ENCODE measurements at regions not wholly inside any gene's neighbourhood (a gene's known extent, or its start where the extent isn't known, plus 50 kb on each side); places are given as distances from the start of the nearest gene placed in this dataset.

- no peak for TF ChIP-seq ZNF695 (CRISPR knock-in tag; IDR thresholded peaks at IDR 0.05)
- TF ChIP-seq MCM7 (IDR thresholded peaks at IDR 0.05), result no peak
- TF ChIP-seq SETDB1 (IDR thresholded peaks at IDR 0.05; ENCODE audit: low read length), result no peak
Observed at GRCh38 chr14:25396128-25396527, 346.2 kb upstream of the STXBP6 start (continued).

- 0% methylated on average over 3 of the region's 3 CpGs for WGBS (ENCODE audit: insufficient coverage, low coverage, missing lambda C conversion rate)
- ChIA-PET CTCF (ENCODE audit: low intra/inter-chr PET ratio) (no interaction called here), POLR2A (no interaction called here)
- Histone ChIP-seq H3K27me3 (ENCODE audit: control insufficient read depth in 2 of 2, insufficient read depth in 2 of 2, low read length in 2 of 2) (no peaks in the 10 kb centered on the region), H3K4me3 (no peak overlapping the region), H3K27ac (ENCODE audit: extremely low read depth, low read depth, low read length) (no peak overlapping the region), H3K9ac (ENCODE audit: insufficient read depth in 1 of 2, low read depth in 2 of 2, low read length in 2 of 2) (no peak overlapping the region), H3K4me2 (ENCODE audit: insufficient read depth, low read length) (no peak overlapping the region), H2AFZ (ENCODE audit: low read depth, low read length) (no peak overlapping the region), H3K4me1 (replicated peaks in 1 of 2; ENCODE audit: control insufficient read depth in 2 of 2, insufficient read depth in 2 of 2, low read length in 2 of 2) (no peaks in the 10 kb centered on the region), H3K79me2 (ENCODE audit: control insufficient read depth, insufficient read depth, low read length) (no peaks in the 10 kb centered on the region), H3K9me1 (ENCODE audit: control insufficient read depth, insufficient read depth, low read length) (no peaks in the 10 kb centered on the region), H3K9me3 (replicated peaks; ENCODE audit: control insufficient read depth, insufficient read depth, low read depth, low read length) (no peaks in the 10 kb centered on the region), H3K36me3 (ENCODE audit: control insufficient read depth, insufficient read depth, low read length) (no peaks in the 10 kb centered on the region), H4K20me1 (replicated peaks; ENCODE audit: control insufficient read depth, insufficient read depth, low read length) (no peaks in the 10 kb centered on the region)
- intact Hi-C loops (cut with micrococcal nuclease), result no loop called here
- in situ Hi-C loops (cut with MboI), result no loop called here
- TF ChIP-seq BCL6 (CRISPR knock-in tag; IDR thresholded peaks at IDR 0.05) (no peak), ADNP (tag; IDR thresholded peaks at IDR 0.05) (no peak), FOXA3 (CRISPR knock-in tag; conservative IDR thresholded peaks at IDR 0.05 in 1 of 2, IDR thresholded peaks at IDR 0.05 in 1 of 2) (no peak), TRIM25 (IDR thresholded peaks at IDR 0.05; ENCODE audit: borderline replicate concordance) (no peak), ZNF395 (CRISPR knock-in tag; IDR thresholded peaks at IDR 0.05) (no peak), CHD4 (IDR thresholded peaks at IDR 0.05; ENCODE audit: insufficient read depth, insufficient replicate concordance, low read depth, low read length, poor library complexity, severe bottlenecking) (no peak)
- DNase-seq (ENCODE audit: extremely low read depth in 1 of 4, low spot score in 3 of 4) (no peak), FAIRE-seq (no peak), ATAC-seq (no peak)
- BruUV-seq (replicated peaks), result no TSS peak
Observed at GRCh38 chr14:25394791-25395391, 344.9 kb upstream of the STXBP6 start.

All from K562 (cell line).